ENCODE measurements at regions not wholly inside any gene's neighbourhood (a gene's known extent, or its start where the extent isn't known, plus 50 kb on each side); places are given as distances from the start of the nearest gene placed in this dataset.

- 88 to 92% methylated on average over 1 of the region's 1 CpG for WGBS, 2 donors
- Histone ChIP-seq H3K4me3 (no peak overlapping the region), H3K27ac (no peak overlapping the region), H3K27me3 (no peaks in the 10 kb centered on the region), H3K36me3 (replicated peaks in 1 of 2; ENCODE audit: insufficient read depth in 1 of 2, low read depth in 2 of 2) (no peaks in the 10 kb centered on the region), H3K9me3 (no peaks in the 10 kb centered on the region), H3K4me1 (peaks cover 9% of the 10 kb centered on the region)
- TF ChIP-seq POLR2A (IDR thresholded peaks at IDR 0.05) (no peak), CTCF (IDR thresholded peaks at IDR 0.05) (no peak)
- intact Hi-C loops (cut with DNase I): no loop called here
- DNase-seq (no peak), ATAC-seq (no peak)
These were observed 270.6 kb upstream of the HES1 start for GRCh38 chr3:193865339-193865738.

- TF ChIP-seq CTCF (IDR thresholded peaks at IDR 0.05) (no peak), POLR2A (IDR thresholded peaks at IDR 0.05) (no peak)
- Histone ChIP-seq H3K27me3 (no peaks in the 10 kb centered on the region), H3K27ac (no peak overlapping the region), H3K9me3 (no peaks in the 10 kb centered on the region), H3K4me3 (no peak overlapping the region), H3K36me3 (replicated peaks in 1 of 2; ENCODE audit: insufficient read depth in 1 of 2, low read depth in 2 of 2) (no peaks in the 10 kb centered on the region), H3K4me1 (peaks cover 11% of the 10 kb centered on the region)
- ATAC-seq (no peak), DNase-seq (no peak)
- WGBS, 2 donors: 61 to 63% methylated on average over 4 of the region's 4 CpGs
- intact Hi-C loops (cut with DNase I): no loop called here
These were observed 270.0 kb upstream of the HES1 start for GRCh38 chr3:193865896-193866480.

- 89 to 94% methylated on average over 7 of the region's 7 CpGs for WGBS, 2 donors
- Histone ChIP-seq H3K36me3 (replicated peaks in 1 of 2; ENCODE audit: insufficient read depth in 1 of 2, low read depth in 2 of 2) (no peaks in the 10 kb centered on the region), H3K4me3 (no peak overlapping the region), H3K27me3 (no peaks in the 10 kb centered on the region), H3K4me1 (peaks cover 31% of the 10 kb centered on the region), H3K27ac (no peak overlapping the region), H3K9me3 (no peaks in the 10 kb centered on the region)
- TF ChIP-seq CTCF (IDR thresholded peaks at IDR 0.05) (no peak), POLR2A (IDR thresholded peaks at IDR 0.05) (no peak)
- intact Hi-C loops (cut with DNase I): no loop called here
- no peak for DNase-seq
- ATAC-seq: no peak
These were observed 267.4 kb upstream of the HES1 start for GRCh38 chr3:193868590-193868989.

- H3K27me3 ChIP-seq: no peaks in the 10 kb centered on the region
- WGBS, 2 donors: 75 to 87% methylated on average over 18 to 71 of the region's 71 CpGs
- H3K27ac ChIP-seq: no peak overlapping the region
- TF ChIP-seq POLR2A (IDR thresholded peaks at IDR 0.05) (no peak), CTCF (IDR thresholded peaks at IDR 0.05) (no peak)
- no peak for DNase-seq
- H3K36me3 ChIP-seq (replicated peaks in 1 of 2; ENCODE audit: insufficient read depth in 1 of 2, low read depth in 2 of 2): no peaks in the 10 kb centered on the region
- ATAC-seq: no peak
- H3K4me3 ChIP-seq: no peak overlapping the region
- intact Hi-C loops (cut with DNase I): no loop called here
- peaks cover 26% of the 10 kb centered on the region for H3K4me1 ChIP-seq
- no peaks in the 10 kb centered on the region for H3K9me3 ChIP-seq
These were observed 266.4 kb upstream of the HES1 start for GRCh38 chr3:193869221-193870201.
